ENCODE measurements at regions not wholly inside any gene's neighbourhood (a gene's known extent, or its start where the extent isn't known, plus 50 kb on each side); places are given as distances from the start of the nearest gene placed in this dataset.

- no peak for DNase-seq (ENCODE audit: low spot score)
These were observed 65.0 kb upstream of the TRPC4 start for GRCh38 chr13:37934339-37935191.

- no peak for DNase-seq (ENCODE audit: low spot score)
These were observed 59.7 kb upstream of the TRPC4 start for GRCh38 chr13:37929308-37929707.

- no peak for DNase-seq (ENCODE audit: low spot score)
These were observed 58.0 kb upstream of the TRPC4 start for GRCh38 chr13:37927561-37927960.

GRCh38 chr13:37925878-37926473, 56.4 kb upstream of the TRPC4 start:
- no peak for DNase-seq (ENCODE audit: low spot score)

- DNase-seq (ENCODE audit: low spot score), result no peak
These were observed 53.7 kb upstream of the TRPC4 start for GRCh38 chr13:37923236-37923635.

- no peak for DNase-seq (ENCODE audit: low spot score)
These were observed 49.8 kb upstream of the TRPC4 start for GRCh38 chr13:37919329-37919880.
